ENCODE measurements at regions not wholly inside any gene's neighbourhood (a gene's known extent, or its start where the extent isn't known, plus 50 kb on each side); places are given as distances from the start of the nearest gene placed in this dataset.

- no peak for DNase-seq (ENCODE audit: low read depth)
- TF ChIP-seq CTCF (conservative IDR thresholded peaks at IDR 0.05; ENCODE audit: low read depth, low read length), result no peak
- H3K4me3 ChIP-seq (ENCODE audit: low read depth, low read length), result no peak overlapping the region
Observed at GRCh38 chr12:34347367-34347766, 325.1 kb downstream of the ALG10 start.

- TF ChIP-seq CTCF (conservative IDR thresholded peaks at IDR 0.05; ENCODE audit: low read depth, low read length), result no peak
- no peak for DNase-seq (ENCODE audit: low read depth)
Observed at GRCh38 chr12:34348064-34348463, 325.8 kb downstream of the ALG10 start.

GRCh38 chr12:34348836-34349672, 326.8 kb downstream of the ALG10 start:
- no peak overlapping the region for H3K4me3 ChIP-seq (ENCODE audit: low read depth, low read length)
- TF ChIP-seq CTCF (conservative IDR thresholded peaks at IDR 0.05; ENCODE audit: low read depth, low read length), result no peak
- no peak for DNase-seq (ENCODE audit: low read depth)

More at GRCh38 chr12:34348064-34348463, 325.8 kb downstream of the ALG10 start:
- no peak overlapping the region for H3K4me3 ChIP-seq (ENCODE audit: low read depth, low read length)

- no peak for TF ChIP-seq CTCF (conservative IDR thresholded peaks at IDR 0.05; ENCODE audit: low read depth, low read length)
- DNase-seq (ENCODE audit: low read depth), result no peak
- no peak overlapping the region for H3K4me3 ChIP-seq (ENCODE audit: low read depth, low read length)
Observed at GRCh38 chr12:34349673-34349961, 327.3 kb downstream of the ALG10 start.

- no peak for TF ChIP-seq CTCF (conservative IDR thresholded peaks at IDR 0.05; ENCODE audit: low read depth, low read length)
- DNase-seq (ENCODE audit: low read depth), result no peak
- H3K4me3 ChIP-seq (ENCODE audit: low read depth, low read length), result no peak overlapping the region
Observed at GRCh38 chr12:34350092-34351041, 328.1 kb downstream of the ALG10 start.

GRCh38 chr12:34352098-34352497, 329.8 kb downstream of the ALG10 start:
- no peak overlapping the region for H3K4me3 ChIP-seq (ENCODE audit: low read depth, low read length)
- TF ChIP-seq CTCF (conservative IDR thresholded peaks at IDR 0.05; ENCODE audit: low read depth, low read length), result no peak
- DNase-seq (ENCODE audit: low read depth), result no peak
